GM12872 (cell line): ENCODE measurements at regions not wholly inside any gene's neighbourhood (a gene's known extent, or its start where the extent isn't known, plus 50 kb on each side); places are given as distances from the start of the nearest gene placed in this dataset.

Experiments
- TF ChIP-seq, protein P1 (sequence below): IDR thresholded peaks from 3 replicates; pipeline ENCODE4 v1.5.1; 2011; ENCODE audit warnings: low read depth, mild to moderate bottlenecking, low read length, moderate library complexity; ENCODE audit not compliant: insufficient read depth

DNA sequence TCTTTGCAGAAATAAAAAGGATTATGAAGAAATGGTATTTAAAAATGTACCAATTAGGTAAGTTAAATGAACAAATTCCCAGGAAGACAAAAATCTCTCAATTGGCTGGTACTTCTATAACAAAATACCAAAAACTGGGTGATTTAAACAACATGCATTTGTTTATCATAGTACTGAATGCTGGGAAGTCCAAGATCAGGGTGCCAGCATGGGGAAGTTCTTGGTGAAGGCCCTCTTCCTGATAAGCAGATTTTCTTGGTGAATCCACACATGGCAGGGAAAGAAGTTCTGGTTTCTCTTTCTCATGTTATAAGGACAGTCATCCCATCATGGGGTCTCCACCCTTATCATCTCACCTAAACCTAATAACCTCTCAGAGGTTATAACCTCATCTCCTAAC is 271.6 kb upstream of the SETBP1 start:
- TF ChIP-seq, protein P1, sequence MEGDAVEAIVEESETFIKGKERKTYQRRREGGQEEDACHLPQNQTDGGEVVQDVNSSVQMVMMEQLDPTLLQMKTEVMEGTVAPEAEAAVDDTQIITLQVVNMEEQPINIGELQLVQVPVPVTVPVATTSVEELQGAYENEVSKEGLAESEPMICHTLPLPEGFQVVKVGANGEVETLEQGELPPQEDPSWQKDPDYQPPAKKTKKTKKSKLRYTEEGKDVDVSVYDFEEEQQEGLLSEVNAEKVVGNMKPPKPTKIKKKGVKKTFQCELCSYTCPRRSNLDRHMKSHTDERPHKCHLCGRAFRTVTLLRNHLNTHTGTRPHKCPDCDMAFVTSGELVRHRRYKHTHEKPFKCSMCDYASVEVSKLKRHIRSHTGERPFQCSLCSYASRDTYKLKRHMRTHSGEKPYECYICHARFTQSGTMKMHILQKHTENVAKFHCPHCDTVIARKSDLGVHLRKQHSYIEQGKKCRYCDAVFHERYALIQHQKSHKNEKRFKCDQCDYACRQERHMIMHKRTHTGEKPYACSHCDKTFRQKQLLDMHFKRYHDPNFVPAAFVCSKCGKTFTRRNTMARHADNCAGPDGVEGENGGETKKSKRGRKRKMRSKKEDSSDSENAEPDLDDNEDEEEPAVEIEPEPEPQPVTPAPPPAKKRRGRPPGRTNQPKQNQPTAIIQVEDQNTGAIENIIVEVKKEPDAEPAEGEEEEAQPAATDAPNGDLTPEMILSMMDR, result no peak

DNA sequence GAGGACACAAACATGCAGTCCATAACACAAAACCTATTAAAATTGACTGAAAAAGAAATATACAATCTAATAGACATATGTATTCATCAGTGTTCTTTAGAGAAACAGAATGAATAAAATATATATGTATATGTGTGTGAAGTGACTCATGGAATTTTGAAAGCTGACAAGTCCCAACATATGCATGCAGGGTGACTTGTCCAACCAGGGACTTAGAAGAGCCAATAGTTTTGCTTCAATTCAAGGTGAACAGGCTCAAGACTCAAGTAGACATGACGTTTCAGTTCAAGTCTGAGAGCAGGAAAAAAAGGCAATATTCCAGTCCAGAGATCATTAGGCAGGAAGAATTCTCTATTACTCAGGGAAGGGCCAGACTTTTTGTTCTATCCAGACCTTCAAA is 271.2 kb upstream of the SETBP1 start:
- TF ChIP-seq, protein P1, result no peak

DNA sequence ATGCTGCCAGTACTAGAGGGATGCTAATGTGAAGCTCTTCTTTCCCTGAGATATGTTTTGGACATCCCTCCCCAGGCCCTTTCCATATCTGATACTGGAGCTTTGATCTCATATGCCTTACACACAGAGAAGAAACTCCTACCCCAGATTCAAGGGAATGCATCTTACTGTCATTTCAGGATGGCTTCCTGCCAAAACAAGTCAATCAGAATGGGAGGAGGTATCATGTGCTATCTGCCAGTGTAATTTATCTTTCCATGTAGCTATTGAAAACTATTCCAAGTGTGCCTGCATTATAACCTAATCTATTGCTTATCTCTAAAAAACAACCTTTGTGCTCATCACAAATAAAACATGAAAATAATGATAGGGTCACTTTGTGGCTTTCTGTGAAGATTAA is 269.9 kb upstream of the SETBP1 start:
- TF ChIP-seq, protein P1, result no peak

DNA sequence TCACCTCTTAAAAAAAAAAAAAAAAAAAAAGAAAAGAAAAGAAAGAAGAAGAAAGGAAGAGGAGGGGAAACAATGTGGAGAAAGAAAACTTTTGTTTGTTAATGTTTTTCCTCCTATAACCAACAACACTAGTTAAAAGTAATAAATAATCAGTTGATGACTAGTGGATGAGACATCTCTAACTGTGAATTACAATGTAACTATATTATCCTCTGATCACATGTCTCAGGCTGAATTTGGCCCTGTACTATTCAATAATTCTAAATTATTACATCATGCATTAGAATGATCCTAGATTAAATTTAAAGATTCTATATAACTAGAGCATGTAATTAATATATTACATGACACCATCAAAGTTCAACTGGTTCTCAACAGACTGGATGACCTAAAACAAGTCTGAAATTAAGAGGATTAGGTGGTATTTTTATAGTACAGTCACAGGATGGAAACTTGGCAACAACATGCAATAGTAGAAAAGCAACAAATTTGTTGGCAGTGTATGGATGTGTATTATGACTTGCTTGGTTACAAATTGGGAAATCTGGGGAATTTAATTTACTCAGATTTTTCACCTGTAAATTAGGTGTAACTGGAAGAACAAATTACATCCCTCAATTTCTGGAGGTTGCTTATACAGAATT is 269.3 kb upstream of the SETBP1 start:
- TF ChIP-seq, protein P1, result no peak

DNA sequence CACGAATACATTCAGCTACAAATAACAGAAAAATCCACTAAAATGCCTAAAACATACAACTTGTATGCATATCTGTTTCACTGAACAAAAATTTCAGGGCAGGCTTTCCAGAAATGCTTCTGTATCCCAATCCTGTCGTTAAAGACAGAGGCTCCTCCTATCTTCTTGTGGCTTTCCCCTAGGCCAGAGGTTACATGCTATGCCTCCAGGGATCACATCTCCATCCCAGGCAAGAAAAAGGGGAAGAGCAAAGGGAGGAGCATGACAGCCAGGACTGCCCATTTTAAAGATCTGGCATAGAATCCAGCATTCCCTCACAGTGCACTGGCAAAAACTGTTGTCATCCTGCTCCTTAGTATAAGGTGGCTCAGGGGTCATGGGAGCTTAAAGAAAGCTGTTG is 268.7 kb upstream of the SETBP1 start:
- TF ChIP-seq, protein P1, result no peak

DNA sequence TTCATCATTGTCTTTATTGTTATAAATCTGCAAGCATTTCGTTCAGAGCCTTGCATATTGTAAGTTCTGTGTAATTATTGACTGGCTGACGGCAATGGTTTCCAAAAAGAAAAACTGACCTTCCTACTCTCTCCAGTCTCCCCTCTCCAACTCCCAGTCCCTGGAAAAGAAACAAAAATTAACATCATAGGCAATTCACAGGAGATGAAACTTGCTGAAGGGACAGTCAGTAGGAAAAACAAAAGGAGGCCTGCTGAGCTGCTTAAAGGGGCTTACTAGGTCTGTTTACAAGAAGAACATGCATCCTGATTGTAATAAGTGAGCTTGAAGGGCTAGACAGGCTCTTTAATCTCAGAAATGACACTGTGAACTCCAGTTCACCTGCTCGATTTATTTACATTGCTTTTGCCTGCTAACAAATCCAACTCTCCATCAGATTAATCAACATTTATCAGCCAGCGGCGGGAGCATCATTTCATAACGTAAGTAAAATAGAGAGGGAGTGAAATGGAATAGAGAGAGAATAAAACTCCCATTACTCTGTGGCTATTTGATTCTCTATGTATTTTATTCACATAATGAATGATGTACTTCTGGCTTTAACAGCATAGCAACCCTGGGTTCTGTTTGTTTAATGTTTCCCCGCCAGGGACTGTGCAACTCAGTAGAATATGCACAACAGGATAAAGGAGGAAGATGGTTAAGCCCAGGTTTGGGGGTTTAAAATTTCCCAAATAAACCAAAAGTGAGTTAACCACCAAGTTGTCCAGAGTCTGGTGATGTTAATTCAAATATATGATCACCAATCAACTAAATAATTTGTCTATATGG is 256.7 kb upstream of the SETBP1 start:
- TF ChIP-seq, protein P1, result no peak

DNA sequence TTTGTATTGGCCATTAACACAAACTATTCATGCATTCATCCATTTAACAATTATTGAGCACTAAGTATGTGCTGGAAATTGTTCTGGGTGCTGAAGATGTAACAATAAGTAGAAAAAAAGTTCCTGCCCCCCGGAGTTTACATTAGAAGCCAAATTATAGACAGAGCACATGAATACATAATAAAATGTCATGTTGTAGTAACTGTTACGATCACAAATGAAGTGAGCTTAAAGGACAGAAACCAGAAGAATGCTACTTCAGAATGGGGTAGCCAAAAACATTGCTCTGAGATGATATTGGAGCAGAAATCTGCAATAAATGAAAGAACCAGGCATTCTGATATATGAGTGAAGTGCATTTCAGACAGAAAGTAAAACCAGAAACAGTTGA is 256.0 kb upstream of the SETBP1 start:
- TF ChIP-seq, protein P1, result no peak
